Left hindlimb (tissue), 1 donor: ENCODE measurements at regions not wholly inside any gene's neighbourhood (a gene's known extent, or its start where the extent isn't known, plus 50 kb on each side); places are given as distances from the start of the nearest gene placed in this dataset.
A peak's percentile ranks its signal among the peaks of the same experiment; 100 is the strongest.

ENCODE experiments used
- DNase-seq: peaks from one replicate; pipeline ENCODE4 v3.0.0-alpha.2; 2018

DNA sequence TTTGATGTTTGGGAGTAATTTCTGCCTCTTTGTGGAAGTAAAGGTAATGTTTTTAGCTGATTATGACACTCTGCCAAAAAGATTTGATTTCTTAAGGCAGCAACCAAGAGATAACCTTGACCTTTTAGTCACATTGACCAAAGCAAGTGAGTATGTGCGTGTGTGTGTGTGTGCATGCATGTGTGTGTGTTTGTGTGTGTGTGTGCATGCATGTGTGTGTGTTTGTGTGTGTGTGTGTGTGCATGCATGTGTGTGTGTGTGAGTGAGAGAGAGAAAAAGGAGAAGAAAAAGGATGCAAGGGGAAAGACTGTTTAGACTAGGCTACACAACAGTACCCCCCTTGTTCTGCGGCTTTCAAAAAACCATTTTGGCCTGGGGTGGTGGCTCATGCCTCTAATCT is 88.1 kb upstream of the NPVF start:
- DNase-seq, result no peak

DNA sequence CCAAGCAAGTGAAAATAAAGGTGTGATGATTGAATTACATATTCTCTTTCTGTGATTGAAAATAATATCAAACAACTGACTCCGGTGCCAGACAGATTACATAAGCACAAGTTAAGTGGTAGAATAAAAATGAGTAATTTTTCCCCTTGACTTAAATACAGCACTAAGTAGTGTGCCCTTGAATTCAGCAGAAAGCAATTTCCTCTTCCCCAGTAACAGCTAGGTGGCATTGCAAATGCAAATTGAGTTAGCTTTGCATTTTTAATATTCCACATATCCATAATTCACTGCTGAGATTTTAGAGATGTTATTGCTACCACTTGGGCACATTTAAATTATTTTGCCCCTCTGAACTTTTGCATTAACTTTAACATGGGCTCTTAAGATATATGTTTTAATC is 89.8 kb upstream of the NPVF start:
- no peak for DNase-seq

DNA sequence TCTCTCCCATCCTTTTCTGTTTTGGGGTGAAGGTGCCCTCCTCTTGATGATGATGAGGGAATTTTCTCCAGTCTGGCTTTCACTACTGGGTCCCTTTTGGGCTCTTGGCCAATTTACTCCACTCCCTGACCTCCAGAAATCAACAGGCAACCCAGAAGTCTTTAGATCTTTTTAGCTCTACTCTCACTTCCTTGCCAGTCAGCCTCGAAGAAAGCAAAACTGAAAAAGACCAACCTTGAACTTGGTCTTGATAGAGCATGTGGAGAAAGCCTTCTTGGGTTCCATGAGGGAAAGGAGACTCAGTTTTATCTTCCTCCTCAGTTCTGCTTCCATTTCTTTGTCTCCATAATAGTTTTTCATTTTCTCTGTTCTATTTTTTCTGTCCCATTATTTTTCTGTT is 91.4 kb upstream of the NPVF start:
- no peak for DNase-seq

DNA sequence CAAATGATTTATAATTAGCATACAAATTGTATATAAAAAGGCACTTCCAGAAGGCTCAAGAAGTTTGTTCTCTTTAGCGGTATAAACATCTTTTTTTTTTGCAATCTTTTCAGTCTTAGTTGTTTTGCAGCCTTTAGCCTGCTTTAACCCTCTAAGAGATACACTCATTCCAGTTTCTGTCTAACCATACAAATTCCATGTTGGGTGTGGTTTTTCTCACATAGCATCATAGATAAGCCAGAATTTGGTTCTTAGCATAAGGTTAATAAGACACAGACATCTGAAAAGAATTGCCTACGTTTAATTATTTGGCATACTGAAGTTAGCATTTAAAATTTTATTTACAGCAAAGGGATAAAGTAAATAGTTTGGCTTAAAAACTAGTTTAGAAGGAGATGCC is 92.5 kb upstream of the NPVF start:
- DNase-seq, result no peak

DNA sequence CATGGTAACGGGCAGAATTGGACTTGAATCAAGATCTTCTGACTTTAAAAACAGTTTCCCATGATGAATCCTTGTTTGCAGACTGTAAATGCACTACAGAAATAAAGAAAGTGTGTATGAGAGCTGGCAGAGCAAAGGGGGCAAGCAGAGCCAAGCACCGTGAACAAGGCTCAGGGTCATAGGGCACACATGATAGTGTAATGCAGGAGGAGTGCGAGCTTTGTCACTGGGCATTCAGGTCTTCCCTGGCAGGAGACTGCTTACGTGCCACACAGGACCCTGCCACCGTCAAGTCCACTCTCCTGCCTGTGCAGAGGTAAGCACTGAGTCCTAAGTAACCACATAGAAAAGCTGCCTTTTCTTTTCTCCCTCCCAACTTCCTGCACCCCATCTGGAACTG is 93.1 kb upstream of the NPVF start:
- no peak for DNase-seq

DNA sequence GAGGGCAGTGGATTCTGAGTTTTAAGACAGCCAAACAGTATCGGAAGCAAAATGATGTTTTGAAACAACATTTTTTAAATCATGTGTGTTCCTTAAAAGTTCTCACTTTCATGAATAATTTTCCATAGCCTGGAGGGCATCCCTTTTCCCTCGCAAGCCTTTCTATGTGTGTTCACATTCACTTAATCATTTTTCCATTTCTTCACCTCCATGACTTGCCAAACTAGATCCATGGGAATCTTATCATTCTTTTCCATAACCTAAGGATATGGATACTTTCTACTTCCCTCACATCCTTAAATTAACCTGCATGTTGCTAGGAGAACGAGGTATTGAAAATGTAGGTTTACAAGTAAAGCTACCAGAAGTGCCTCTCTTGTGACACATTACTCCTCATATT is 94.2 kb upstream of the NPVF start:
- no peak for DNase-seq

DNA sequence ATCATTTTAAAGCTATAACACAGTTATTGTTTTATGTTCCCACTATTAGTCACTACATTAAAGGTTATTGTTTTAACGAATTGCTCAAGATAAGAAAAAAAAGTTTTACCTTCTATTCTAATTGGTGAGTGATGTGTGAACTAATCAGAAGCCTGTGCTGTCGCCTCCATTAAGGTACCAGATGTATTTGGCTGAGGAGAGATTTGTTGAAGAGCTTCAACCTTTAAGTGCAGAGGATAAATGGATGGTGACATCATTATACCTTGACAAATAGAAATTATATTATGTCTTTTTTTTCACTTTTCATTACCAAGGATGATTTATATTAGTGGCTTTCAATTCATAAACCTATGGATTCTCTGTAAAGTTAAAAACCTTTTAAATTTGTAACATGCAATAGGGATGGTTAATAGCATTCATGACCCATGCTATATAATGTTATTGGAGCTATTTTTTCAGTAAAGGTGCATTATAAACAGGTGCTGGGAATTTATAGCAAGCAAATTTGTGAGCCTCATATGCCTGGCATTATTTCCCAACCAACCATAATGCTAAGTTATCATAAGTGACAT is 97.0 kb upstream of the NPVF start:
- no peak for DNase-seq

DNA sequence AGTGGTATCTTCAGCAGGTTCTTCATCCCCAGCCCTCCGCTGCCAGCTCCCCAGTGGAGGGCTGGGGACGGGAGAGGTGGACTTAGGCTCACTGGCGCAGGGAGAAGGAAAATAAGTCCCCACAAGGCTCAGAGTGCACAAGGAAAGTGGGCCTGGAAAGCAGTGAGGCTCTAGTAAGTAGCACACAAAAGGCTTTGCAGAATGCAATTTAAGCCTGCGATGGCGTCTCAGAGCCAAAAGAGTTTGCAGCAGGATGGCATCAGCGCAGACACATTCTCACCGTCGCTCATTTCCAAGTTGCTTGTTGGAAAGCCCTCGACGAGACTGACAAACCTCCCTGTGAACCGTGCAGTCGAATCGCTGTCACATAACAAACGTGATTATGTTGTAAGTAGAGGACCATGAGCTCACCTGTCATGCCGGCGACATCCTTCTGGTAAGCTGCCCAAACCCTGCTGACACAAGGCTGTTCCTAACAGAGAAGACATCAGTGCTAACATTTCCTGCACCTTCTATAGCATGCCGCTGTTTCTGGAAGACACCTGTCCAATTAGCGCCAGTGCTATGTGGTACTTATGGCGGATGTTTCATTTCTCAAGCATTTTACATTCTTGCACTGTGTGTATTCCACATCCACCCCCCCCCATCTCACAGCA is 98.3 kb upstream of the NPVF start:
- DNase-seq, result no peak

DNA sequence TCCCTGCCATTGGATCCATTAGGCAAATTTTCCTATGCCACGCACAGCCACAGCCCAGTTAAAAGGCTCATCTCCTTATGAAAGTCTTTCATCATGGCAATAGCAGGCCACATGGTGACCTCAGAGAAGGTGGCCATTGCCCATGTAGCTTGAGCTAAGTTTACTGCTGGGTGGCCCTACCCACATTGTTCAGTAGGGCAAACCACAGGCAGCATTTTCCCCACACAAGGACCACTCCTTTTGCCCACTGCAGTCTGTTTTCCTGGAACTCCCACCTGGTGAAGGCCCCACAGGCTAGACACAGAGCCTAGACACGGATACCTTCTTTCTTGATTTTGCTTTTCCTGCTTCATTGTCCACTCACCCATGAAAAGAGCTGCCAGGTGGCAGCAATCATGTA is 101.5 kb upstream of the NPVF start:
- DNase-seq, result peak; percentile 58

DNA sequence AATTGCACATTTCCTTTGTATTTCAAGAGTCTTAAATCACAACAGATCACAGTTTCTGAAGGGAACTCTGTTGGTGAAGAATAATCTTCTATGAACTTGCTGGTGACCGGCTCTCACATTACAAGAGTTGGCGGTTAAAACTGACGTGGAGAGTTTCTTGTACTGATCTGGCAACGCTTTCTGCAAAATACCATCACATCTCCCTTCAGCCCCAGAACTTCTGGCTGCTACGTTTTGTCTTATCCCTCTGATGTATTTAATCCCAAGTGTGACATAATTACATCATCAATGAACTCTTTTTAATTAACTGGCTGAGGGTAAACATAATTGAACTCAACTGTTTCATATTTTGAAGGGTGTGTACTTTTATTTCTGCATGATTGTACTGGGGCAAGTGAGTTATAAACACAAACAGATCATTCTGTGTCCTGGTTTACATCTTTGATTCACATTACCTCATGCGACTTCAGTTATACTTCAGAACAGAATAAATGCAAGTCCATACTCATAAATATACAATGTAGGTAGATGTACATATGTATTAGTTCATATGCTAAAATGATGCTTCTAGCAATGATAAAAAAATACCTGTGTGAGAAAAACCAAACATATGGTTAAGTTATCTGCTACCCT is 105.1 kb upstream of the NPVF start:
- DNase-seq, result no peak

DNA sequence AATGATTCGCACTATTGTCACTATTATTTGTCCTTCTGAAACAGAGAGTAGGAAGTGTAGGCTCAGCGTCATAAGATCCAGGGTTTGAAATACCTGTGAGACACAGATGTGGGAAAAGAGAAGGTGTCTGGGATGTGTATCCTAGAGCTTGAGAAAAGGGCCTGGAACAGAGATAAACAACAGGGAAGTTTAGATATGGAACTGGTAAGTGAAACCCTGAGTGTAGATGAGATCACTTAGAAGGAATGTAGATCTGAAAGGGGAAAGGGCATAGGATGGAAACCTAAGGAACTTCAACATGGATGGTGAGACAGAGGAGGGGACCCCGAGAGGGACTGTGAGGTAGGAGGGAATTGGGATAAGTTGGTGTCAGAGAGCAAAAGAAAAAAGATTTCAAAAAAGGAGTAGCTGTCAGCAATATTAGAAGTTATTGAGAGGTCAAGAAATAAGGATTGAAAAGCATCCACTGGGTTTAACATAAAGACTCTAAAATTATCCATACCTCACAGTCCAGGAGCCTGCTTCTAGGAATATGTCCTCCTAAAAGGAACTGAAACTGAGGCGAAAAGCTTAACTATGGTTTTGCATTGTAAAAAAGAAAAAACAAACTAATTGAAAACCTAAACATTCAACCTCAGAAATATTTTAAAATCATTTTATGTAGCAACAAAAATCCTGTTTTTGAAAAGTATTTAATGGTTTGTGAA is 119.2 kb upstream of the NPVF start:
- DNase-seq, result no peak

DNA sequence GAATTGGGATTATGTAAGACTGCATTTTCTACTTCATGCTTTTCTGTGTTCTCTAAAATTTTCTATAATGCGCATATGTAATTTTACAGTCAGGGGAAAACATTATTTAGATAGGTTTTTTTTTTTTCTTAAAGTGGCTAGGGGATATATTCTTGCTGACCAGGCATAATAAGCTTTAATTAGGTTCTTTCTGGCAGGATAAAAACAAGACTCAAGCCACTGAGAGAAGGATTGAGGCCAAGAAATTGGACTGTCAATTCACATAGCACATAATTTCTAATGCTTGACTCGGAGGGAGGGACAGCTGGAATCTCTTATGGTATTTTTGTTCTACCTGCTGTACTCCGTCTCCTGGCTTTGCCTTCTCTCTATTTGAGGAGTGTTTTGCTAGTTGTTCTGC is 119.8 kb upstream of the NPVF start:
- DNase-seq, result no peak

DNA sequence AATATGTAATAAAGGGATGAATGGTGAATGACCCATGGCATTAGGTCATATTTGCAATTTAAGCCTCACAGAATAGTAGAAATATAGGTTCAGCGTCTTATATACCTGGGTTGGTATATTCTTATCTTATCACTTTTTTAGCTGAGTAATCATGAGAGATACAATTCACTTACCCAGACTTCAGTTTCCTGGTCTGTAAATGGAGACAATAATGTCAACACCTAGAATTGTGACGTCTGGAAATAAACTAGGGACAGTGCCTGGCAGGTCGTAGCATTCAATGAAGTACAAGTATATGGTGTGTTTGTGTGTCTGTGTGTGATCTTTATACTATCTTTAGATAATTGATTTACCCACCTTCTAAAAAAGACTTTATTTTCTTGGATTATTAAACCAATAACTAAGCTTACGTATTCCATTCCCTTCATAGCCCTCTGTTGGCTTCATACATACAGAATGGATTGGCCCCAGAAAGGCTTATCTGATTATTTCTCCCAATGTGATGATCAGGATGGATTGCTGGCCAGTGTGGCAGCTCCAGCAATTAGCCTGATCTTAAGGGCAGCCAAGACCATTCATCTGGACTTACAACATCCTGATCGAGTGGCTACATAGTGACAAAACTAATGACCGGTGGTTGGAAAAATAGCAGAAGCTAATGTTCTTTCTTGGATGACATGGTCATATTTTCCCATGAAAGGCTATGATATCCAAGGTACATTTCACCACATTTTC is 121.2 kb upstream of the NPVF start:
- no peak for DNase-seq

DNA sequence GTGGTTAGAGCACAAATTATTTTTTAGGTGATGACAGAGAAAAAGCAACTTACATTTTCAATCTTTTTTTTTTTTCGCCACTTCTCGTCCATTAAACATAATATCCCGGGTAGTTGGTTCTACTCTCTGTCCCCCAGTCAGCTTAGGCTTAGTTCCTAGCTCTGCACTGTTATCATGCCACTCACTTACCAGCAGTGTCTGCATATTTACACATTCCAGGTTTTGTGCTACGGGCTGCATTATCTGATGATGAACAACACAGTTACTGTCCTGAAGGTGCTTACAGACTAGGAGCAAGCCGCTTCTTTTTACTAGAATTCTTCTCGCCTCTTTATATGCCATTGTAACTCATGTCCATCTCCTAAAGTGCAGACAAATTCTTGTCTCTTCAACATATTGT is 121.8 kb upstream of the NPVF start:
- DNase-seq, result no peak

DNA sequence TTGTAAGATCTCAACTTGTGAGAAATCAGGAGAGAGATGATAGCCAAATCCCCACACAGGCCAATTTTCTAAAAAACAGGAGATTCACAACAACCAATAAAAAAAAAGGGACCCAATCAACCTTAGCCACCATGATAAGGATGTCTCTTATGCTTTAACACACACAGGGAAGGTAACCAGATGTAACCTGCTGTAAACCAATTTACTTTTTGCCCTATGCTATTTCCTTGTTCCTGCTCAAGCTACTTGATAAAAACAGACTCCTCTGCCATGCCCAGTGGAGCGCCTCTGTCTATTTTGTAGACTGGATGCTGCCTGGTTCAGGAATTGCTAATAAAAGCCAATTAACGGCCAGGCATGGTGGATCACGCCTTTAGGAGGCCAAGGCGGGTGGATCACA is 123.5 kb upstream of the NPVF start:
- DNase-seq, result no peak

DNA sequence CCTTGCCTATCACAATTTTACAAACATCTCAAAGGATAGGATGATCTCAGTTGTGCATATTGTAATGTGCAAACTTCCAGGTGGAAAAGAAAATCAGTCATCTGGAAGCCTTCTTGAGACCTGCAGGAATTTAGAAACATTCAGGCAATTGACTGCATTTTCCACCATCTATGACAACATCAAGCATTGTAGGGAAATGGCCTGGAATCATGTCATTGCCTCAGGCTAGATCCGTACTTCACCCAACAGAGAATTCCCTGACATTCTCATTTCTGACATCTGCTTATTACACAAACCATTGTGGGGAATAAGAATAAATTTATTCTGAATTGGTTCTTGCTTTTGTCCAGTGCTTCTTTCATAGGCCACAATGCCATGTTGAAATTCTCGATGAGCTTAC is 124.9 kb upstream of the NPVF start:
- DNase-seq, result no peak

DNA sequence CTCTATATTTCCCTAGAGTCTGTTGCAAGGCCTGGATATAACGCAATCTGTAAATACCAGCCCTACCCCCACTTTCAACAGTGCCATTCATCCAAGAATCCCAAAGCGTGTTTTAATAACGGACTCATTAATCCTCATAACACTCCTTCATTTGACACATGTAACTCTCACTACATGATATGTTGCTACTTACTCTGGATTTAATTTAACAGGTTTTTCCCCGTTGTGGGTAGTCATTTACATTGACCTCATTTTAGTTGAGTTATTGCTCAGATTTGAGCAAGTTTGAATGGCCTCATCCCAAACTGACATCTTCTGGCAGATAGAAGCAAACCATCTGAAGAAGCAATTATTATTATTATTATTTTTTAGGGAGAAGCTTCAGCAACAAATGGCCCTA is 125.4 kb upstream of the NPVF start:
- no peak for DNase-seq

DNA sequence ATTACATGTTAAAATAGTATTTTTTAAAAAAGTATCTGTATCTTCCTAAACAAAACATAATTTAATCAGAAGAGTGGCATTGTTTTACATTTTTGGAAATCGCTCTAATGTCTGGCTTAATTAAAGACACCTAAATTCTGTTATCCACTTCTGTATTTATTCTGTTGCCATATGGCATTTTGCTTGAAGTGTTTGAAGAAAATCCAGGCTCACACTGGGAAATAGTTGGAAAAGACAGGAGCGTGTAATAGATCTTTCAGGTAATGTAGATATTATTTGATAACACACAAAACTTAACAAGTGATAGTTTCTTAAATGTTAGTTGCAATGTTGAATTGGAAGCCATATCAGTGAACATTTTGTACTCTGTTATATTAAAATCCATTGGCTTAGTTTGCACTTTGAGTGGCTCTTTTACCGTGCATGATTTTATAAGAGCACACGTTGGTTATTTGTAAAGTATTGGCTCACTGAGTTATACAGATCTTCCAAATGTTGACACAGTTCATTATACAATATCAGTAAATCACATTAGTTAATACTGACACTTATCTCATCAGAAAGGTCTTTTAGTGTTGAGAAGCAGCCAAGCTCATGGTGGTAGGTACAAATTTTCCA is 128.4 kb upstream of the NPVF start:
- no peak for DNase-seq

DNA sequence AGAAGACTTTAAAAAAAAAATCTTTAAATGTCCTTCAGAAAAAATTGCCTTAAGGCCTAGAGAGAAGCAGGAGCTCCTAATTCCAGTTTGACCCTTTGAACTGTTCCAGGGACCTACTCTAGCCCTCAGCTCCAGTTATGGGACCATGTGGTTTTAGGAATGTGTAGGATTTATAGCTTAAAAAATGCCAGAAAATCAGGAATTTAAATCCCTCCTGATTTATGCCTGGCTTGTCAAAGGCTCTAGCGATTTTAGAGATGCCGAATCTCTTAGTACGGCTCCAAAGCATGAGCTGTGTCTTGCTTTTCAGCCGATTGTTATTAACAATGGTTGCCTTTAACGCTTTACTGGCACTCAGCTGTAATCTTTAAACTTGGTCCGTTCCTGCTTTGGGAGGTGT is 130.6 kb upstream of the NPVF start:
- DNase-seq, result no peak

DNA sequence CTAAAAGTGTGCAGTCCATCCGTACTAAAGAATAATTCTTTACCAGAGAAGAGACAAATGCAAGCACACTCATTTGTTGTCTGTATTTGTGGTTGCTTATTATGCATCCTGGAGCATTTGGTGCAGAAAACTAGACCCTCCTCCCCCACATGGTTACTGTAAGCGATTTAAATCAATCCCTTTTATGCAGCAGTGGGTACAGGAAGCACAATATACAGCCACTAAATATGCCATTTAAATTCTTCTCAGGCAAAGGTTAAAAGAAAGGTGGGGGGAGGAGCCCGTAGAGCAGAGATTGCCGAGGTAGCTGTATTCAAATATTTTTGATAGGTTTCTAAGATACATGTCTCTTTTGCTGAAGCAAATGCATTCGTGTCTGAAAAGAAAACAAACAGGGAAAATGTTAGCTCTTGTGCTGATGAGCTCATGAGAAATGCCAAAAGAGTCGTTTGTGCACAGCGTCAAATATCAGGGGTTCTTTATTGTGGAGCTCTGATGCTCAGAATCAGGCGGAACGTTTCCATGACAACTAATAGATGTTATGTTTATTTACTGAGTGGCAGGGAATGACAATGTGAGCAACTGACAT is 131.3 kb upstream of the NPVF start:
- peak; percentile 47 for DNase-seq

DNA sequence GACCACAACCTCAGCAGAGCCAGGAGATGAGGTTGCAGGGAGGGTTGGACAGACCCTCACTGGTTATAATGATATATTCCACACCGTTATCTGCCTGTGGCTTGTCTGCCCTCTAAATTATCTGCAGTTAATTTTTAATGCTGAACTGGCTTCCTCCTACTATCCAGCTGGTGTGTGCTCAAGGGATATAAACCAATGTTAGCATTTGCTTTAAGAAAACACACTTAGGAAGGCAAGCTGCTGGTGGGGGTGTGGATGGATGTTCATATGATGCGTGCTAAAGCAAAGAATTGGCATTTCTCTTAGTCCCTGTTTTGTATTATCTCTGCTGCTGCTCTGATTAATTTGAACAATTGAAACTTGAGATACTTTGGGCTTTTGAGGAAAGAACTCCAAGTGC is 132.2 kb upstream of the NPVF start:
- DNase-seq, result no peak

DNA sequence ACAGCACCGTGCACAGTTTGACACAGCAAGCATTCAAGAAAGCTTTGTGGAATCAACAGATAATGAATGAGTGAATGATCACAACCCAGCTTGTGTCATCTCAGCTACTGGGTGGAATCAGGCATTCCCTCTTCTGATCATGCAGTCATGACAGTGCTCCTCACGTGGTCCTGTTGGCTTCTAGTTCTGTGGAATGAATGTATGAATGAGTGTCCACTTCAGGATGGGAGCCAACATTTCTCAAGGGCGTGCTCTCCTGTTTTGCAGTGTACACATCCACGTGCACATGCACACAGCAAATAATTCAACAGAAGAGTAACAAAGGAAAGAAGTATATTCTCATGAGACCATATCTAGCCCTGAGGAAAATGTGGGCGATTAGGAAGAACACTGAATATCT is 133.1 kb upstream of the NPVF start:
- DNase-seq, result no peak

DNA sequence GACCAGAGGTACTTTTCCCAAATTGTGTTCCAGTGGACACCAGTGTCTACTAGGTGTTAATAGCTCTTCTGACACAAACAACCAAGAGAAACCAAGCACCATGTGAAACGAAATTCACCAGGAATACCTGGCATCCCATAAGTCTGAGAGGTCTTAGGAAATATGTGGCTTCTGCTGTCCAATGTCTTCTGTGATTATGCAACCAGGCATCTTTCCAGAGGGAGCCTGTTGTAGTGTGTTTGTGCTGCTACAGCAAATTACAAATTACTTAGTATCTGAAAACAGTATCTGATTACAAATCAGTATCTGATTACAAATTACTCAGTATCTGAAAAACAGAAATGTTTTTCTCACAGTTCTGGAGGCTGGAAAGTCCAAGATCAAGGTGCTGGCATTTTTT is 133.6 kb upstream of the NPVF start:
- DNase-seq, result no peak
